Stimulated activated CD4-positive, alpha-beta T cell treated with anti-CD3 and anti-CD28 coated beads, Interleukin-4, amount 100 ng/mL, for 24 hours (primary cell): ENCODE measurements at regions not wholly inside any gene's neighbourhood (a gene's known extent, or its start where the extent isn't known, plus 50 kb on each side); places are given as distances from the start of the nearest gene placed in this dataset.
"Not testable (repeated sequence)": the region's sequence is repeated elsewhere in the genome, so short reads cannot be mapped to it uniquely, and the experiment has no call there.

ENCODE experiments used
- DNase-seq: peaks from one replicate; pipeline ENCODE4 v3.0.0-alpha.2; 2020

DNA sequence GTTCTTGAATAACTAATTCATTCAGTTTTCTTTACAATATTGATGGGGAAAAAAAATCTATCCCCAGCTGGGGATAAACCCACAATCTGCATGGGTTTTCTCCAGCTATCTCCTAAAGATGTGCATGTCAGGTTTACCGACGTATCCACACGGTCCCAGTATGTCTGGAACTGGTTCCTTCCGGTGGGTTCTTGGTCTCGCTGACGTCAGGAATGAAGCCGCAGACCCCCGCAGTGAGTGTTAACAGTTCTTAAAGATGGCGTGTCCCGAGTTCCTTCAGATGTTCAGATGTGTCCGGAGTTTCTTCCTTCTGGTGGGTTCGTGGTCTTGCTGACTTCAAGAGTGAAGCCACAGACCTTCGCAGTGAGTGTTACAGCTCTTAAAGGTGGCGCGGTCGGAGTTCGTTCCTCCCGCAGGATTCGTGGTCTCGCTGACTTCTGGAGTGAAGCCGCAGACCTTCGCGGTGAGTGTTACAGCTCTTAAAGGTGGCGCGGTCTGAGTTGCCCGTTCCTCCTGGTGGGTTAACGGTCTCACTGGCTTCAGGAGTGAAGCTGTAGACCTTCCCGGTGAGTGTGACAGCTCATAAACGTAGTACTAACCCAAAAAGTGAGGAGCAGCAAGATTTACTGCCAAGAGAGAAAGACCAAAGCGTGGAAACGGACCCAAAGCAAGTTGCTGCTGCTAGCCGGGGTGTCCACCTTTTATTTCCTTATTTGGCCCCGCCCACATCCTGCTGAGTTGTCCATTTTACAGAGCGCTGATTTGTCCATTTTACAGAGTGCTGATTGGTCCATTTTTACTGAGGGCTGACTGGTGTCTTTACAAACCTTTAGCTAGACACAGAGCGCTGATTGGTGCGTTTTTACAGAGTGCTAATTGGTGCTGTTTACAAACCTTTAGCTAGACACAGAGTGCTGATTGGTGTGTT, 195.1 kb upstream of the NR2F2 start:
- no peak for DNase-seq

DNA sequence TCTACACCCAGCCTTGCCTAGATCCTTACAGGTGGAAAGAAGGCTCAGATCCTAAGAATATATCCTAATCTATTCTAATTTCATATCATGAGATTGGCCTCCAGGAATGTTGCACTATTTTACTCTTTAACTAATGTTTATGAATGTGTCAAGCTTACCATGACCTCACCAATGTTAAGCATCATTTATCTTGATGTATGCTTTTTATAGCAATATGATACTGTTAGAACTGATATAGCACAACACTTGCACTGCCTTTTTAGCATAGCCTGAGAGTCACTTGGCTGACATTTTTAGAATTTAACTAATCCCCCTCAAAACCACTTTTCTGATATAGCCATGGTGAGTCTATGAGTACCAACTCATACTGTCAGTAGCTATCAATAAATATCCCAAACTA, 191.5 kb upstream of the NR2F2 start:
- no peak for DNase-seq

DNA sequence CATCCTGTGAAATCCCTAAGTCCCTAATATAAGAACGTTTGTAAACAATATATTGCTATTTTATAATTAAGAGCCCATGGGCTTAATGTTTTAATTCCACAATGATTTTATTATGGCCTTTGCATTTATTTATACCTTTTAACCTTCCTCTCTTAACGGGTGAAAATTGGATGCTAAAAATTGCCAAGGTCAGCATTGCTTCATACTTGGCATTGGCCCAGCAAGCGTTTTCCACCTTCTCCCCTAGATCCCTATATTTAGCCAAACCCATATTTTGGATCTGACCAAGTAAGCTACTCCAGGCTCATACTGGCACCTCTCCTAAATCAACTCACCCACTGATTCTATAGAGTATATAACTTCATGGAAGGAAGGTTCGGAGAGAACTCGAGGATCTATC, 188.0 kb upstream of the NR2F2 start:
- no peak for DNase-seq

DNA sequence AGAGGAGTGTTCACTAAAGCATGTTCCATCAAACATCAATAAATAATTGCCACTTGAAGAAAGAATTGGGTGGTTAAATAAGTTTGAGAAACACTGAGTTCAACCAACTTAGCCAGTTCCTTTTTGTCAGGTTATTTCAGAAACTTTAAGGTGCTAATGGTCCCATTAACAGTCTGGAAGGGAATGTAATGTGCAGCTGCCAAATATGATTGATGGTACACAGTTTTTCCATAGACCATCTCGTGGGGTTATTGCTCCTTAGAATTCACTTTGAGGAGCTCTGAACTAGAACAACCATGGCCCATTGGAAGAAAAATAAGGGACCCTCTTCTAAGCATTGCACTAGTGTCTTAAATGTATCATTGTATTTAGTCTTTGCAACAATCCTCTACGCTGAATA, 185.8 kb upstream of the NR2F2 start:
- DNase-seq = no peak

DNA sequence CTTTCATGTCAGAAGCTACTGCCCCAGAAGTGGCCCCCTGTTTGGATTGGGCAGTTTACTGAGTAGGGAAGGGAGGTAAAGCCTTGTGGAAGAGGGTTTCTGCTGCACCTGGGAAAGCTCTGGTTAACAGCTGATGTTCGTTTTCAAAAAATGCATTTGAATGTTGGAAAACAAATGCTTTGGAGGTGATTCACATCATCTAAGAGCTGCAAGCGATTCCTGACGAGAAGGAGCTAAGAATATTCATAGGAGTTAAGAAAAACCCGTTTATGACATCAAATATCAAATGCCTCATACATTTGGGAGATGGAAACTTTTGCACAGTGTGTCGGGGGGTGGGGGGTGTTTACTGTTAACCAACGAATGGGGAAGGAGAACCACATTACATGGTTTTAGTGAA, 183.8 kb upstream of the NR2F2 start:
- no peak for DNase-seq

DNA sequence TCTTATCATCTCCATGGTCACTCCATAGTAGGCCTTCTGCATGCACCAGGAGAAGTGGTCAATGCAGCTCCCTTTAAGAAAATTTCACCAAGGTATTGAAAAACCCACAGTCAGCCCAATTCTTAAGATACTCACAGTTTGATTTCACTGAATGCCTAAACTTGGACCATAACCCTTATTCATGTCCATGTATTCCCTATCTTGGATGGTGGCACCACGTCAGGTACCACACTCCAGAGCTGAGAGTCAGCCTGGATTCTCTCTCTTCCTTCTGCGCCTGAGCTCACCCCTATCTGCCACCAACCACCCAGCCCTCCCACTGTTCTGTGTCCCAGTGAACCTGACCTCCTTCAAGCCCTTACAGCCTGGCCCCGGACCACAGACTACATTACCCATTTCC, 183.2 kb upstream of the NR2F2 start:
- no peak for DNase-seq

DNA sequence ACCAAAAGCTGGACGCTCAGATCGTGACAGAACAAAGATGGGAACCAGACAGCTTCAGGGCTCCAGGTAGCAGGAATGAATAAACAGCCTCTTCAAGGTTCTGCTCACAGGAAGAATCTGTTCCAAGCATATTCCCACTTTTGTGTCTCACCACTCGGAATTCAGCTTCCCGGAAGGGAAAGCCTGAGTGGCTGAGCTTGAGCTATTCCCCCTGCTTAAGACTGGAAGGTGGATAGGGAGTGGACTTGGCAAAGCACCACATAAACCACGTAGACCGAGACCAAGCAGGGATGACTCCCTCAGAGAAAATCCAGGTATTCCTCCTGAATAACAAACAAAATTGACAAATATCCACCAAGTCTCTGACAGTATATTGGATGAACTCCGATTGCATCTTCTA, 180.2 kb upstream of the NR2F2 start:
- DNase-seq = no peak

DNA sequence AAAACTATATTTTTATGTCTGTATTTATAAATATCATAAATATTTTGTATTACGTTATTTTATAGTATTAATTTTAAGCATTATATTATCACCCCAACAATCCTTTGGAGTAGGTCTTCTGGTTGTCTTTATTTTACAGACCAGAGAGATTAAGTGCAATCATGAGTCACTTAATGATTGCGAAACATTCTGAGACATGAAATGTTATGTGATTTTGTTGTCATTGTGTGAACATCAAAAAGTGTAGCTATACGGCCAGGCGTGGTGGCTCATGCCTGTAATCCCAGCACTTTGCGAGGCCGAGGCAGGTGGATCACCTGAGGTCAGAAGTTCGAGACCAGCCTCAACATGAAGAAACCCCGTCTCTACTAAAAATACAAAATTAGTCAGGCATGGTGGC, 178.8 kb upstream of the NR2F2 start:
- not testable (repeated sequence) for DNase-seq

DNA sequence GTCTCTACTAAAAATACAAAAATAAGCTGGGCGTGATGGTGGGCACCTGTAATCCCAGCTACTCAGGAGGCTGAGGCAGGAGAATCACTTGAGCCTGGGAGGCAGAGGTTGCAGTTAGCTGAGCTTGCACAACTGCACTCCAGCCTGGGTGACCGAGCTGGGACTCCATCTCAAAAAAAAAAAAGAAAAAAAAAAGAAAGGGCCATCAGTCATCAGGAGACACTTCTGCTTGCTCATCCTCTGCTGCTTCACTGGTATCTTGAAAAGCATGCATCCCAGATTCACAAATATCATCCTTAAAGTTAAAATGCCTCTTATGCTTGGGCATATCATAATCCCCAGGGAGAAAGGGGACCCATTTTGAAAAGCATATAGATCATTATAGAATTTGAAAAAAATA, 176.6 kb upstream of the NR2F2 start:
- no peak for DNase-seq

DNA sequence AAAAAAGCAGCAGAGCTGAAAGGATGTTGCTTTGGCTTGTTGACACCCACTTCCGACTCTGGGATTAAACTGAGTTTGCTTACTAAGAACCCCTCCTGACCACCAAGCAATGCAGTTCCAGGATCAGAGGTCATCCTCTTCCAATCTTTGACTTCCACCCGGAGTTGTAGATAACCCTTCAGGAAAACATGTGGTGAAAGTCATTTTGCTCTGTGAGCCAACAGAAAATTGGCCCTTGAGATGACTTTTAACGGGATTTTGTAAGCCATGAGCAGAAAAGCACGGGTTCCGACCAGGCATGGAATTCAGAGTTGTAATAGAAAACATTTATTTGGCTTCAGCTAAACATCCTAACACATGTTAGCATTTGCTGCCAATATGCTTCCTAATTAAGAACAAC, 171.6 kb upstream of the NR2F2 start:
- DNase-seq = no peak

DNA sequence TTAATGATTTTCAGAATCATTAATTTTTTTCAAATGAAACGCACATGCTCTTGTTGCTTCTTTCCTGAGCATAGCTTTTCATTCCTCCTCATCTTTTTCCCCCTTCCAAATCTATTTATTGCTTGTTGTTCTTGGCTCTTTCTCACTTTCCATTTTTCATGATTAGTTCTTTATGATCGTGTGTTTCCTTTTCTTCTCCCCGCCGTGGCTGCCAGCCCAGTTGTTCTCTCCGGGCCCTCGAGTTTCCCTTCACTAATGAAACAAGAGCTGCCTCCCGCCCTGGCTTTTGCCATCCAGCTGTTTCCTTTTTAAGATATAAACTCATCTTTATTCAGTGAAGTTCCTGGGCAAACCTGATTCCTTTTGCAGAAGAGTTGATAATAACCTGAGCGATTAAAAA, 170.2 kb upstream of the NR2F2 start:
- DNase-seq = no peak

DNA sequence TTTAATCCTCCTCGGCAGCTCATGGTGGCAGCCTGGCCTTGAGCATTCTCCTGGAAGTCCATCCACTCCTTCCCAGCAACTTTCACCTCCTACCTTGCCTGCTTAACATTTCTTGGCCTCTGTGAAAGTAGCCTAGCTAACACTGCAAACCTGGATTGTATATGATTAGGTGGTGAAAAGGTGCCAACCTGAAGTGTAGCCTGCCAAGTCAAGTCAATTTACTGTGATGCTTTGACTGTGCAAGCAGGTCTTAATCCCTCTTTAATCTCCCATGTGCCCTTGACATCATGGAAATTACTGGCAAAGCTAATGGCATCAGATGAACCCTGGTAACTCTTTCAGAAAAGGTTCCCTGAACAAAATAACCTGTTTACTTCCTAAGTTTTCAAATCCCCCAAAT, 169.7 kb upstream of the NR2F2 start:
- DNase-seq = no peak

DNA sequence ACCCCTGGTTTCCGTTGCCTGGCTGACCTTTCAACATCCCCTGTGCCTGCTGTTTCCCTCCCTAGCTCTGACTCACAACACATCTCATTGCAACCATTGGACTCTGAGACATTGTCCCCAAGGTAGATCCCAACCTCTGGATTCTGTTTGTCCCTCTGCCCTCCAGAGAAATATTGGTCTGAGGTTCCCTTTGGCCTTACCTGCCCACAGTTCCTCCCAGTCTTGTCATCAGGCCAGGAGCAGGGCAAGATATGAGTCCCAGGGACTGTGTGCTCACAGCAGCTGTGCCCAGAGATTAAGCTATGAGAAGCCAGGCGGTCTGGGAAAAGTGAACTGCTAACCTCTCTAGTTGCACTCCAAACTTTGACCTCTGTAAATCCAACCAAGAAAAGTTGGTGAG, 168.2 kb upstream of the NR2F2 start:
- DNase-seq = no peak

DNA sequence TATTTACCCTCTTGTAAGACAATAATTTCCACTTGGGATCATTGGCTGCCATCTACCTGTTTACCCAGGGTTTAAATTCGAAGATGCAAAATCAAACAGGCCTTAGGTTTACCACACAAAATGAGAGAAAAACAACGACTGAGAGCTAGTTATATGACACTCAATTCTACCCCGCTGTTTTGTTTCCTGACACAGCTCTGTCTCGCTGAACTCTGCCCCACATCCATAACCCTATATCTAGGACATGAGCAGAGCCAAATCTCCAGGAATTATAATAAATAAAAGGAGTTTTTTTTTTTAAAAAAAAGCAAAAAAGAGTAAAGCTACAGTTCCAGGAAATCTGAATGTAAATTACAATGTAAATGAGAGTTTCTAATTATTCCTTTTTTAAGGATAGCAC, 165.4 kb upstream of the NR2F2 start:
- DNase-seq = no peak

DNA sequence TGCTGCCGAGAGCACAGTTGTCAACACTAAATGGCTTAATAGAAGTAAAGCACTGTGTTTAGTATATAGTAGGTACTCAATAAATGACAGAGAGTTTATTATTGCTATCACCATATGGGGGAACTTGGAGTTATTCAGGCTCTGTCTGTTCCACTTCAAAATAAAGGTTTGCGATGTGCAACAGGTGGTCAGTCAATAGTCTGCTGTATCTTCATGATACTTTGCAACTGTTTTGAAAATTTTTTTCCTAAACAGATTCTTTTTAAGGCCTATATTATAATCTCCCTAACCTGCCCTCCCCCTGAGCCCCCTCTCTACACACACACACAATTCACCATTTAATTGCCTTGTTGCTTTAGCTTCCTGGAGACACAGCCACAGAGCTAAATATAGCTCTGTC, 164.7 kb upstream of the NR2F2 start:
- no peak for DNase-seq

DNA sequence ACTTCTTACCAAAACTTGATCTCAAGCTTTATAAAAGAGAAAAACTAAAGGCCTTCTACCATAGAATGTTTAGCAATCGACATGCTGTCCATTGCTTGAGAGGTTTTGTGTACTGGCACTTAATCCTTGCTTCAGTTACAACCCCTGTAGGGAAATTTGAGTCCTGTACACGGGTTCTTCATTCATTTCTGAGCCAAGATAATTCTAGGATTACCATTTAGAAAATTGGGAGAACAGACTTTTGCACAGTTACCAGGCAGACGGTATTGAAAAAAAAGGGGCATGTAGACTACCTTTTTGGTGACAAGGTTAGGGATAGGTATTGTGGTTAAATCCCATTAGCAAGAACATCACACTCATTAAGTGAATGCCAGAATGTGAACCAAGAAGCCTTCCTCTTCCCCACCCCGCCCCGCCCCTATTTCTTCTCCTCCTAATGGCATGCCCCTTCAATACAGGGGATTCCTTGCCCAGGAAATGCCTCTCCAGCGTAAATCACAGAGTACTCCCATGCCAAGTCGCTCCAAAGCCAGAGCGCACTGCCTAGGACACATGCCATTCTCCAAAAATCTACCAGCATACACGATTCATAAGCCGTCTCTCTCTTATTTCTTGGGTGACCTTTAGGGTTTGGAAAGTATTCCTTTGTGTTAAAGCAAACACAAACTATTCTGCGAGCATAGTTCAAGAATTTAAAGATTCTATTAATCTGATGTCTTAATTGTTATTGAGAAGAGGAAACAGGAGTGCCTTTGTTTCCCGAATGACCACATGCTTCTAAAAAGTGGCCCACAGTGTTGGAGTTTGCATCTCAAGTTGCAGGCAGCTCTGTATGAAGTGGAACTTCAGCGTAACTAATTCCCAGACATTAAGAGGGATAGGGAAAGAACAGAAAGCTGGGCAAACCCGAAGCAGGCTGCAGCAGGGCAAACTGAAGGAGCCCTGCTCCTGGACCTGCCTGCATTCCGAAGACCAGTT, 164.0 kb upstream of the NR2F2 start:
- DNase-seq = no peak

DNA sequence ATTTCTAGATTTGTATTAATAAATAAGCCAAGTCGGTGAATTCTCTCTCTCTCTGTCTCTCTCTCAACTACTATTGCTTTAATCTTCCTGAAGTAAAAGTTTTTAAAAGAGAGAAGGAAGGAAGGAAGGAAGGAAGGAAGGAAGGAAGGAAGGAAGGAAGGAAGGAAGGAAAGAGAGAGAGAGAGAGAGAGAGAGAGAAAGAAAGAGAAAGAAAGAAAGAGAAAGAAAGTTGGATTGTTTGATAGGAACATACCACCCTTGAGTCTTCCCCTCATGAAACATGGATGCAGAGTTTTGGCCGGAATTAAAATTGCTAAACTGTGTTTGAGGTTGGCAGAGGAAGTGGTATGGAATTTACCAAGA, 159.9 kb upstream of the NR2F2 start:
- not testable (repeated sequence) for DNase-seq

DNA sequence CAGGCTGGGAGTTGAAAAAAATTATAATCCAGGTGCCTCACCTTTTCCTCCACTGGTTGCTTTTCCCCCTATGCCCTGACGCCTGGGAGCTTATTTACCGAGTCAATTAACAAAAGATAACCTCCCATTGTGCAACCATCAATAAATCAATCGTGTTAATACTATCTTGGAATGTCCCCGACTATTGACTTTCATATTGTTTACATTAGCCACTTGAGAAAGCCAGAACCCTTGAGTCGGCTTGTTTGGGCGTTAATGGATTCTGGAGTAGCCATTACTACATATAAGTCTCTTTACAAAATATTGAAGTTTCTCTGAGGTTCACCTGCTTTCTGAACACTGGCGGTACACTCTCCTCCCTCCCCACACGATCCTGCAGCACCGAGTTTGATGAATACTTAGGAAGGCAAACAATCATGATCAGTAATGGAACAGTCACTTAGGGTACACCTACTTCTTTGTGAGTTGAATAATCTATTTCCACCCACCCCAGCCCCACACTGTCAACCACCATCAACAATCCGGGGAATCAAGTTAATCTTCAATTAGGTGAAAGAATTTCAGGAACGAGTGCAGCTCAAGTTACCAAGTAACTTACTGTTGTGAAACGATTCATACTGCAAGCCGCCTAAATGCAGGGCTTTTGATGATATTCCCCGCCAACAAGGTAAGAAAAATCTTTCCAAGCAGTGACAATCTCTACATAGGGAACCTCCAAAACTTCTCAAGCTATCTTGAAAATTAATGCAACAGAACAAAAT, 159.3 kb upstream of the NR2F2 start:
- no peak for DNase-seq

DNA sequence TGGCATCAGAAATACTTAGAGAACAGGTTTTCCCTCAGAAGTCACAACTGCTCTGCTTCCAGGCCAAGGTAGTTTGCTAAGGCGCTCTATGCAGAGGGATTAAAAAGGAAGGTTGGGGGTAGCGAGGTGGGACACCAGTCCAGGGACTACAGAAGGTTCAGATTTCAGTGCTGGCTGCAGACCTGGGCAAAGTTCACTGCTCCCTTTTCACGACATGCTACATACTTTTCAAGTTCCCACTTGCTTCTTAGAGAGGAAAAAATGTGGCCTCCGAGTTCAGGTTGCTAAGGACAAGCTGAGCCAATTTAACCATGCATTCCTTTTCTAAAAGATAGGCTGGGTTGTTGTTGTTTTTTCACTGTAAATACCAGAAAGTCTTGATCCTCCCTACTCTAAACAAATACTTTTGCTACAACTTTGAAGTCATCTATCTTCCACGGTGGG, 158.6 kb upstream of the NR2F2 start:
- no peak for DNase-seq

DNA sequence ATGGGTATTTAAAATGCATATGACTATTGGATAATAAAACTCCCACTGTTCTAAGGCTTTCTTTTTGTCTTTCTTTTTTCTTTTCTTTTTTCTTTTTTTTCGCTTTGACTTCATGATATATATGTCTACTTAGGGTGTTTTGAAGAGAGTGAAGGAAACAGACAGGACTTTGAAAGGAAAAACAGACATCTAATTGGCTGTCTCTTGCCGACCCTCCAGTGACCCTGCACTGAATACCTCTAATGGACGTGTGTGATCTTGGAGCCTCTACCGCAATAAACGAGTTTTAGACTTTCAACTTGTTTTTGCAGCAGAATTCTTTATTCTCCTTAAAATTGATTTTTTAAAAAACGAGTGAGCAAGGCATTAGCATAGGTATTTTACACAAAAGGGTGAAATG, 158.1 kb upstream of the NR2F2 start:
- no peak for DNase-seq

DNA sequence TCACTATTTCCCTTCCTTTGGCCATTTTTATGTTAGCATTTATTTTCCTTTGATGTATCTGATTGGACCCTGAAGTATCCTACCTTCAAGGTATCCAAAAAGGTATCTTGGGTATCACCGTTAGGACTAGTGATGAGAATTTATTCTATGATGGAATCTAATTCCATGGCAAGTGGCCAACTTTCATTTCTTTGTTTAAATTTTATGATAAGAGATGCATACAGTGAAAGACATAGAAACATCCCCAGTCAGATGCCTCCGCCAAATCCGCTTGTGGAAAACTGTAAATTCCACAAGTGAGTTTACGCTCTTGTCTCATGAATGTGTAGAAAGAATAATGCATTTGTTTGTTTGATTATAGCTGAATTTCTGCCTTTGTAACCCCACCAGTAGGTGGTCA, 153.7 kb upstream of the NR2F2 start:
- no peak for DNase-seq

DNA sequence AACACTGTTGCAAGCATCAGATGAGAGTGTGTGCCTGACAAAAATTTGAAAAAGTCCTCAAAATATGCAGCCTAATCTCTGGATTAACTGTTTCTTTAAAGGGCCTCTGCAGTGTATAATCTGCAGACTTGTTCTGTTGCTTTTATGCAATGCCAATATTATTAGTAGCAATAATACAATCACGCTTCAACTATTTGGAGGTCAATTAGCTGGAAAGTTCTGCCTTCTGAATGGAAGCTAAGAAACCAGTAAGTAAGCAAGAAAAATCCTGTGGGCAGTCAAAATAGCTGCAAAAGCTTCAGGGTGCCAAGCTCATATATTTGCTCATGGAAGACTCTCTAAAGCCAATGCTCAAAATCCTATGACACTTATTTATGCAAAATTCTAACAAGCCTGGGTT, 153.2 kb upstream of the NR2F2 start:
- no peak for DNase-seq

DNA sequence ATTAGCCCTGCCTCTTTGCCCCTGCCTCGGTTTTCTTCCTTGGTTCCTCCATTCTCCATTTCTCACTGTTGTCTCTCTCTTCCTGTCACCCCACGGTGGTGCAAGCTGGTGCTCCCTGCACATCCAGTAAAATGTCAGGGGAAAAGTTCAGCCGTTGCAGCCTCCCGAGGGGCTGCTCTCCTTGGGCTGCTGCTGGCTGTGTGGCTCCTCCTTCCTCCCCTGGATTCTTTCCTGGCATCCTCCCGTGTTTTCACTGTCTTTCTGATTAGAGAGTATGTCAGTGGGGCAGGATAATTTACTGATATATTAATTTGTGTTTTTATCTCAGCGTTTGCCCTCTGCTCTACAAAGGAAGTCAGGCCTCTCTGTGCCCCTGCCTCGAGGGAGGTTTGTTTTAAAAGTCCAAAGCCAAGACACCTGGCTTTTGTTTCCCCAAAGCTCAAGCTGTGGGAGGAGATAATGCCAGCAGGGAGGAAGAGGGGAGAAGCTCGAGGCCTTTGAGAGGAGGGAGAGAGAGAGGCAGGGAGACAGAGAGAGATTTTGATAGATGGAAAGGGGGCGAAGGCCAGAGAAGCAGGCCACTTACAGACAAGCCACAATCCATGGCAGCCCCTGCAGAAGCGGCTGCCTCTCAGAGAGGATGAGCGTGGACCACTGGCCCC, 150.3 kb upstream of the NR2F2 start:
- DNase-seq = no peak
